Central memory CD8-positive, alpha-beta T cell (primary cell): ENCODE measurements at regions not wholly inside any gene's neighbourhood (a gene's known extent, or its start where the extent isn't known, plus 50 kb on each side); places are given as distances from the start of the nearest gene placed in this dataset.

Experiments
- ATAC-seq: fragments of 150-1000 bp; cut with Tn5 transposase; replicated peaks from 2 replicates; pipeline ENCODE4 v1.10.0; 2022; ENCODE audit warnings: mild to moderate bottlenecking, moderate FRiP score, moderate number of reproducible peaks; ENCODE audit not compliant: poor library complexity, severe bottlenecking; ENCODE audit errors: extremely low read depth
- DNase-seq, 2 donors: peaks; one replicate each; pipeline ENCODE4 v3.0.0; 2021; ENCODE audit warnings: low spot score in 2 of 2
- H3K27ac Mint-ChIP-seq: one replicate; pipeline ENCODE4 v1.8.0; 2022; ENCODE audit warnings: low read depth, mild to moderate bottlenecking, moderate library complexity, mixed read lengths
- H3K27me3 Mint-ChIP-seq: one replicate; pipeline ENCODE4 v1.8.0; 2022; ENCODE audit warnings: mixed read lengths
- H3K36me3 Mint-ChIP-seq: one replicate; pipeline ENCODE4 v1.8.0; 2022; ENCODE audit warnings: mild to moderate bottlenecking, moderate library complexity, mixed read lengths; ENCODE audit not compliant: insufficient read depth
- H3K4me1 Mint-ChIP-seq: one replicate; pipeline ENCODE4 v1.8.0; 2022; ENCODE audit warnings: mixed read lengths
- H3K4me3 Mint-ChIP-seq: one replicate; pipeline ENCODE4 v1.8.0; 2022; ENCODE audit warnings: mild to moderate bottlenecking, moderate library complexity, mixed read lengths
- H3K9me3 Mint-ChIP-seq: one replicate; pipeline ENCODE4 v1.8.0; 2022; ENCODE audit warnings: mixed read lengths

DNA sequence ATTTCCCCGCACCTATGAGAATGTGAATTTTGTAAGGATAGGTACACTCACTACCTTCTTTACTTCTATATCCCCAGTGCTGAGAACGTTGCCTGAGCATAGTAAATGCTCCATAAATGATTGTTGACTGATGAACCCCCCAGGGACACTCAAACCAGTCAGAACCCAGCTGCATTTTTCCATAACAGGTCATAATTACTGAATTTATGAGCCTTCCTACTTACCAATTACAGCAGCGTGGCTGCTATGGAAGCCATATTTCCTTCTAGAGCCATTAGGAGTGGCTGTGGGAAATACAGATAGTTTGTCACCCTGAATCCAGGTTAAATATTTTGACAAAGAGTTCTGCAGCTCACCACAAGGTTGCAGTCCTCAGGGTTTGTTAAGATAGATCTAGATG, 135.0 kb downstream of the TAF11L14 start:
- Mint-ChIP-seq H3K27ac (no peak overlapping the region), H3K36me3 (no peaks in the 10 kb centered on the region), H3K27me3 (no peaks in the 10 kb centered on the region), H3K4me1 (no peaks in the 10 kb centered on the region), H3K4me3 (no peak overlapping the region), H3K9me3 (peaks cover 21% of the 10 kb centered on the region)
- no peak for DNase-seq
- ATAC-seq, result no peak

DNA sequence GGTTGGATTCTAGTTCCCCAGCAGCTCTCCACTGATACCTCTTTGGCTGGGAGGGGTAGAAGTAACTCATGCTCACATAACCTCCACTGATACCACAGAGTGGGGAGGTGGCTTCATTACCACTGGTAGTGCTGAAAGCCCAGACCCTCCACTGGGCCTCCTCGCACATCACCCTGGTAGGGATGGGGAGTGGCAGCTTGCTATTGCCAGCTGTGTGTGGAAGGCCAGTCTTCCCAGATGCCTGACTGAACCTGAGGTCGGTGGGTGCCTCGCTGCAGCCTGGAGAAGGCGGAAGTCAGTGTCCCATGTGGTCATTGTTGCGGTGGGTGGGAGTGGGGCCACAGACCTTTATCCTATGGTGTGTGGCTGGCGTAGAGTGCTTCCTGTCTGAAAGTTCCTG, 138.0 kb downstream of the TAF11L14 start:
- ATAC-seq, result no peak
- H3K4me3 Mint-ChIP-seq, result no peak overlapping the region
- H3K36me3 Mint-ChIP-seq, result no peaks in the 10 kb centered on the region
- peaks cover 15% of the 10 kb centered on the region for H3K9me3 Mint-ChIP-seq
- no peak overlapping the region for H3K27ac Mint-ChIP-seq
- no peaks in the 10 kb centered on the region for H3K4me1 Mint-ChIP-seq
- DNase-seq, result no peak
- H3K27me3 Mint-ChIP-seq, result no peaks in the 10 kb centered on the region

DNA sequence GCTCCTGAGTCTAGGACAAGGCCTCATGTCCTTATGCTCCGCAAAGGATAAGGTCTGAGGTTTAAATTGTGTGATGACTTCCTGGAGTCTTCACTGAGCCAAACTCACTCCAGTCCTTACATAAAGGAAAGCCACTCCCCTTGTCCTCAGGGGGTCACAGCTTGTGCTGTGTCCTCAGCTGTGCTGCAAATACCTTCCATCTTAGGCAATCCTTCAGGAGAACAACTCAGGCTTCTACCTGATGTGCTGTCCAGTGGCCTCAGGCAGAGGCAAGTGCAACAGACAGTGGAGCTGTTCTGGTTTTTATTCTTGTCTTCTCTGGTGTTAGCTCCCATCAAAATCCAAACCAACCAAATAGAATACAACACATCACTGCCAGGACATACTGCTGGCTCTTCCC, 151.5 kb downstream of the TAF11L14 start:
- DNase-seq (no peak), ATAC-seq (no peak)
- no peak overlapping the region for H3K4me3 Mint-ChIP-seq
- H3K27ac Mint-ChIP-seq, result no peak overlapping the region
- H3K27me3 Mint-ChIP-seq, result no peaks in the 10 kb centered on the region
- H3K36me3 Mint-ChIP-seq, result no peaks in the 10 kb centered on the region
- no peaks in the 10 kb centered on the region for H3K4me1 Mint-ChIP-seq
- H3K9me3 Mint-ChIP-seq, result peaks cover 18% of the 10 kb centered on the region

DNA sequence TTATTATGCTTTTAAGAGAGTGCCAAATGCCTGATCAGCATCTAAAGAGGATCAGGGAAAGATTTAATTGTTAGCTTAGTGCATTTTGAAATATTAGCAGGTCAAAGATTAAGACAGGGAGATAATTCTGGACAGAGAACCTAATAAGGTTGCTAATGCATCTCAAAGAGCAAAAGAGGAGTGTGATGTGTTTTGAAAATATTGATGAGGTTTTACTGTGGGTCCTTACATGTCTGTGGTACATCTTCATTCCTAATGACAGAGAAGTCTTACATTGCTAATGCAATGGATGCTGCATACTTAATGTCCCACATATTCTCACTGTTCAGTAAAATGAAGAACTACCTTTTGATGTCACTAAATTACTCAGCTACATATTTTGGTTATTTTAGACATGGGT, 154.1 kb downstream of the TAF11L14 start:
- DNase-seq, result no peak
- no peak overlapping the region for H3K27ac Mint-ChIP-seq
- H3K4me1 Mint-ChIP-seq, result no peaks in the 10 kb centered on the region
- no peaks in the 10 kb centered on the region for H3K36me3 Mint-ChIP-seq
- ATAC-seq, result no peak
- peaks cover 18% of the 10 kb centered on the region for H3K9me3 Mint-ChIP-seq
- no peaks in the 10 kb centered on the region for H3K27me3 Mint-ChIP-seq
- no peak overlapping the region for H3K4me3 Mint-ChIP-seq

DNA sequence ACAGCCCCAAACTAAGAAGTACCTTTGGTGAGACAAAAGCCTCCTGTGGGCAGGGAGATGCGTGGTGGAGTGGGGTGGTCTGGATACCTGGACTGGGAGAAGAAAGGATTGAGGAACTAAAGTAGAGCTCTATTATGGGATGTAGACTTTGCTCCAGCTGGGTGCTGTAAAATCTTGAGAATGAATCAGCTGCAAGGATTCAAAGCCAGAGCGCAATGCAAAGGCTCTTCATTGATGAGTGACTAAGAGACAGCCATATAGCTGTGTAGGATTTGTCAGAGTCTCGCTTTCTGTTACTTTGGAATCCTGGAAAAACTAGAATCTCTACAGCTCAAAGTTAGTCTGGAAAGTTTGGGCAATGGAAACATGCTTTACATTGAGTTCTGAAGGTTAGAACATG, 159.9 kb downstream of the TAF11L14 start:
- Mint-ChIP-seq H3K27me3 (no peaks in the 10 kb centered on the region), H3K36me3 (no peaks in the 10 kb centered on the region), H3K4me1 (no peaks in the 10 kb centered on the region), H3K4me3 (no peak overlapping the region), H3K27ac (no peak overlapping the region), H3K9me3 (peaks cover 24% of the 10 kb centered on the region)
- ATAC-seq (no peak), DNase-seq (no peak)

DNA sequence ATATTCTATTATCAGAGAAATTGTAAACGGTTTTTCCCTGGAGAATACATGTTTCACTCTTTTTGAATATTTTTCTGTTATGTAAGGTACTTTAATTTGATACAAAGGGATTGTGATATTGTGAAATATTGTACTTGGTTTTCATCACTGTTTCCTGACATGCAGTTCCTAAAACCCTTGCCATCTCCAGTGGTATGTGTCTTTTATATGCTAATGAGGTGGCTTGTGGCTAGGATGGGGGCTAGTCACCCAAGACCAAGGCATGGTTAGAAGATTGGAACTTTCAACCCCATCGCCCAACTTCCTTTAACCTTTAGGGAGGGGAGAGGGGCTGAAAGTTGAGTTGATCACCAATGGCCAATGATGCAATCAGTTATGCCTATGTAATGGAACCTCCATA, 160.6 kb downstream of the TAF11L14 start:
- peaks cover 24% of the 10 kb centered on the region for H3K9me3 Mint-ChIP-seq
- no peak overlapping the region for H3K27ac Mint-ChIP-seq
- DNase-seq (no peak), ATAC-seq (no peak)
- no peaks in the 10 kb centered on the region for H3K36me3 Mint-ChIP-seq
- H3K4me3 Mint-ChIP-seq, result no peak overlapping the region
- no peaks in the 10 kb centered on the region for H3K27me3 Mint-ChIP-seq
- no peaks in the 10 kb centered on the region for H3K4me1 Mint-ChIP-seq

DNA sequence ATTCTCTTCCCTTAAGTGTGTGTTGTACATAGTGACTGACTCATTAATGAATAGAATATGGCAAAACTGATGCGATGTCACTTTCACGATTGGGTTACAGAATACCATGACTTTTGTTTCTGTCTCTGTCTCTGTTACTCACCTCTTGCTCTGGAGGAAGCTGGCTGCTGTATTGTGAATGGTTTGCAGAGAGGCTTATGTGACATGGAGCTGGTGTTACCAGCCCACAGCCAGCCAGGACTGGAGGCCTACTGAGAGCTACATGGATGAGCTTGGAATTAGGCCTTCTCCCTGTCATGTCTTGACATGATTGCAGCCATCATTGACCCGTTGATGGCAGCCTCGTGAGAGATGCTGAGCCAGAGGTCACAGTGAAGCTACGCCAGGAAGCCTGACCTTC, 161.9 kb downstream of the TAF11L14 start:
- Mint-ChIP-seq H3K9me3 (peaks cover 18% of the 10 kb centered on the region), H3K36me3 (no peaks in the 10 kb centered on the region), H3K4me1 (no peaks in the 10 kb centered on the region), H3K4me3 (no peak overlapping the region), H3K27me3 (no peaks in the 10 kb centered on the region), H3K27ac (no peak overlapping the region)
- no peak for DNase-seq
- ATAC-seq, result no peak

DNA sequence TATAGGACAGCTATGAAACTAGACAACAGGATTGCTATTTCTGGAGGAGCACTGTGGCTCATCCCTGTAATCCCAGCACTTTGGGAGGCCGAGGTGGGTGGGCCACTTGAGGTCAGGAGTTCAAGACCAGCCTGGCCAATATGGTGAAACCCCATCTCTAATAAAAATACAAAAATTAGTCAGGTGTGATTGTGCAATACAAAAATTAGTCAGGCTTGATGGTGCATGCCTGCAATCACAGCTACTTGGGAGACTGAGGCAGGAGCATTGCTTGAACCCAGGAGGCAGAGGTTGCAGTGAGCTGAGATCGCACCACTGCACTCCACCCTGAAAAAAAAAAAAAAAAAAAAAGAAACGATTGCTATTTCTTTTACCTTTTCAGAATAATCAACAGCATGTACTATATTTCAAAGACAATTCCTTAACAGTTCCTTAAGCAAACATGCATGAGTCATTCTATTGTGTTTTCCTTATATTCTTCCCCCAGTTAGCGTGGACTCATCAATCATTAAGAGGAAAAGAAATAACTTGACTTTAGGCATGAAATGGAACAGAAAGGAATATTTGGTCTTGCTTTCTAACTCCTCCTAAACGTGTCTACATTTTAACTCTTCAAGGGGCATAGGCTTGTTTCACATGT, 162.6 kb downstream of the TAF11L14 start:
- ATAC-seq (no peak), DNase-seq (no peak)
- Mint-ChIP-seq H3K27ac (no peak overlapping the region), H3K9me3 (peaks cover 18% of the 10 kb centered on the region), H3K36me3 (no peaks in the 10 kb centered on the region), H3K4me3 (no peak overlapping the region), H3K4me1 (no peaks in the 10 kb centered on the region), H3K27me3 (no peaks in the 10 kb centered on the region)

DNA sequence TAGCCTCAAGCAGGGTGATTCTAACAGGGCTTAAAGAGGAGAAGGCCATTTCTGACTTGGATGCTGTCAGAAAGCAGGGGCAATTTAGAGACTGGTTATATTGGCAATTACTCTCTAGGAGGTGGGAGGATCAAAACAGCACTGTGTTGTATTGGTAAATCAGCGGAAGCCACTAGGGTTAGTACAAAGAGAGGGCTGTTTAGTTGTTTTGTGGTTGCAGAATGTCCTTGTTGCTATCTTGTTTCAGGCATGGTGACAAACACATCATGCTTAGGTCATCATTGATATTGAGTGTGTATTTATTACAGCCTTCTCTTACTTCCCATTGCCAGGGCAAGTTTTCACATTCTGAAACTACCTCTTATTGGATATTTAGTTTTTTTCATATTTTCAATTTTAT, 165.3 kb downstream of the TAF11L14 start:
- DNase-seq, result no peak
- Mint-ChIP-seq H3K27me3 (no peaks in the 10 kb centered on the region), H3K9me3 (peaks cover 10% of the 10 kb centered on the region), H3K4me1 (no peaks in the 10 kb centered on the region), H3K36me3 (no peaks in the 10 kb centered on the region), H3K27ac (no peak overlapping the region), H3K4me3 (no peak overlapping the region)
- ATAC-seq, result no peak

DNA sequence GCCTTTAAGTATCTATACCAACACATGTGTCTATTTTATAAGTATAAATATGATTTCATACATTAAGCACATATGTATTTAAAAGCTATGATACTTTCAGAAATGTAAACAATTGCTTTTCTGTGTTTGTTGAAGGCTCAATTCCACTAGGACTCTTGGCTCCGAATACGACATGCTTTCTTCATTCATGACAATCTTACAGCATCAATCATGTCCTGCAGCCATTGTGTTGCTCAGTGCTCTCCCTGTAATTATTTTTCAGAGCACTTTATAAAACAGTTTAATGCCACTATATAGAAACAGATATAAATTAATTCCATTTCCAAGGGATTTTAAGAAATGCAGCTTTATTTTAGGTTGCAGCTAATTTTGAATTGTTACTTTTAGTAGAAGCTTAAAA, 167.3 kb downstream of the TAF11L14 start:
- DNase-seq (no peak), ATAC-seq (no peak)
- Mint-ChIP-seq H3K27ac (no peak overlapping the region), H3K4me1 (no peaks in the 10 kb centered on the region), H3K36me3 (no peaks in the 10 kb centered on the region), H3K9me3 (peaks cover 14% of the 10 kb centered on the region), H3K27me3 (no peaks in the 10 kb centered on the region), H3K4me3 (no peak overlapping the region)

DNA sequence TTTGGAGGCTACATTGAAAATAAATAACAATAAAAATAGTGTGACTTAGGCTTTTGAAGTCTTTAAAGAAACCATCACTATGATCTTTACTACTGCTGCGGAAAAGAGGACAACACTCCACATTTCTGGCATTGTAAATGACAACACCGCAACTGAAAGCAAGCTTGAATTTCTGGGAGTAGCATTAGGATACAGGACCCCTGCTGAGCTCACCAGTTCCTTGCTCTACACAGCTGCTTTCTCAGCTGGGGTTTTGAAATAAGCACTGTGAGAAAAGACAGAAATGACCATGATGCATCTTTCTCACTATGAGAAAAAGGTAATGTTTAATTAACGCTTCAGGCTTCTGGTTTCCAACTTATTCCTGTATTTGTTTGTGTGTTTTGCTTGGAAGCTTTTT, 168.0 kb downstream of the TAF11L14 start:
- Mint-ChIP-seq H3K27ac (no peak overlapping the region), H3K4me3 (no peak overlapping the region), H3K9me3 (peaks cover 11% of the 10 kb centered on the region), H3K27me3 (no peaks in the 10 kb centered on the region), H3K36me3 (no peaks in the 10 kb centered on the region), H3K4me1 (no peaks in the 10 kb centered on the region)
- DNase-seq, result no peak
- ATAC-seq, result no peak

DNA sequence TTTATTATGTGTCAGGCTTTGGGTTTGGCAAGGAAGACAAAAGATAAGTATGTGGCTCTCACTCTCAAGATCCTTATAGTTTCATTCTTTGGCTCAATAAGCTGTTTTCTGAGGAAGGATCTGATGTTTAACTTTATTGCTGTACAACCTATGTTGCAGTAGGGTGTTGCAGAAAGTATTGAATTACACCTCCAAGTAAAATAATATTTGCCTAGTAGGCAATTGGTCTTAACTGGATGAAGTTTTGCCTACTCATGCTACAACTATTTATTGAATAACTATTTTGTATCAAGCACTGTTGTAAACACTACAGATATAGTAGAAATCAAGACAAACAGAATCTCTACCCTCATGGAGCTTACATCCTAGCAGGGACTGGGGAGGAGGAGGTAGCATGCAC, 169.7 kb downstream of the TAF11L14 start:
- Mint-ChIP-seq H3K4me3 (no peak overlapping the region), H3K4me1 (no peaks in the 10 kb centered on the region), H3K27me3 (no peaks in the 10 kb centered on the region), H3K36me3 (no peaks in the 10 kb centered on the region), H3K9me3 (peaks cover 6% of the 10 kb centered on the region), H3K27ac (no peak overlapping the region)
- DNase-seq, result no peak
- ATAC-seq, result no peak

DNA sequence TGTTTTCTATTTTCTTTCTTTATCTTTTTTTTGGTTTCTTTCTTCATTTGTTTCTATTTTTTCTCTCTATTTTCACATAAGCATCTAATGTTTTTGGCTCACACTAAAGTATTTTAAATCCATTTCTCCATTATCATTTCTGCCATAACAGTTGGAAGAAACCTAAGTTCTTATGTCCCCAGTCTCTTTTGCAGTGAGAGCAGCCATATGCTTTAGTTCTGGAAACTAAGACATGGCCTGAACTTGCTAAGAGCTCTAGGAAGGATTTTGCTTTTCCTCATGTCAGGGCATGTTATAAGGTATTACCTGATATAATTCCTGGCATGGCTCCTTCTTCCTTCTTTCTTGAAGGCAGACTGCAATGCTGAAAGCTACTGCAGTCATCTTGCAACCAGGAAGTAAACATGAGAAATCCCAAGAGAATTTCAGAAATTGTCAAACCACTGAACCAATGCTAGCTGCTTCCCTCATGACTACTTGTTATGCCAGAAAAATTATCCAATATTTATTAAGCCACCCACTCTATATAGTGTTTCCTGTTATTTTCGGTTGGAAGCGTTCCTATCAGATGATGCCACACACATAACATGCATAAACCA, 171.1 kb downstream of the TAF11L14 start:
- Mint-ChIP-seq H3K4me3 (no peak overlapping the region), H3K27ac (no peak overlapping the region), H3K27me3 (no peaks in the 10 kb centered on the region), H3K36me3 (no peaks in the 10 kb centered on the region), H3K9me3 (peaks cover 6% of the 10 kb centered on the region), H3K4me1 (no peaks in the 10 kb centered on the region)
- no peak for DNase-seq
- ATAC-seq, result no peak
